ENCODE measurements at regions not wholly inside any gene's neighbourhood (a gene's known extent, or its start where the extent isn't known, plus 50 kb on each side); places are given as distances from the start of the nearest gene placed in this dataset.

DNA sequence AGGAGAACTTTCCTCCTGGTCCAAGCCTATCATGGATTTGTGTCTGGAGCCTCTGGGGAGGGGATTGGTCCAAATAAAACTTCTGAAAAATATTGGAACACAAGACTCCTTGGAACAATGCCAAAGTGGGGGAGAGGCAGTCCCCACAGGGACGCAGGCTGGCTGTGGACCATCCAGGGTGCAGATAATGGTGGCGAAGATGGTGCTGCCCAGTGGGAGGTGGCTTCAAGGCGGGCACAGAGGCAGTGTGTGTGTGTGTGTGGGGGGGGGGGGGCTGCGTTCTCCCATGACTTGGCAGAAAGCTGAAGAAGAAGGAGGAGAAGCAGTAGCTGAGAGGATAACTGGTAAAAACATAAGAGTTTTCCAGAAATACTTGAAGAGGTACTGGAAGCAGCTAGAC lies 186.4 kb downstream of the MELK start:
- Histone ChIP-seq H3K27me3 (ENCODE audit: control insufficient read depth in 3 of 3, insufficient read depth in 3 of 3, low read depth in 1 of 3, low read length in 3 of 3) (peaks cover 0 to 52% (median under 1%) of the 10 kb centered on the region in 3 experiments), H4K91ac (ENCODE audit: low read depth, low read length, poor library complexity) (no peak overlapping the region), H3K4ac (ENCODE audit: low read length) (no peak overlapping the region), H3K4me3 (ENCODE audit: low read length in 2 of 2) (no peak overlapping the region), H3K4me1 (ENCODE audit: control insufficient read depth in 2 of 2, insufficient read depth in 1 of 2, low read depth in 1 of 2, low read length in 2 of 2) (no peaks in the 10 kb centered on the region), H3K79me1 (ENCODE audit: low read depth, low read length) (peaks cover 2% of the 10 kb centered on the region), H2BK12ac (ENCODE audit: low read length) (no peak overlapping the region), H2BK15ac (ENCODE audit: low read length) (no peak overlapping the region), H2BK120ac (ENCODE audit: low read depth, low read length) (no peak overlapping the region), H3K23ac (ENCODE audit: low read depth, low read length, poor library complexity) (no peak overlapping the region), H2BK5ac (ENCODE audit: low read length) (no peak overlapping the region), H3K27ac (replicated peaks; ENCODE audit: low read length) (no peak overlapping the region), H3K14ac (ENCODE audit: low read length) (no peak overlapping the region), H3K9ac (ENCODE audit: low read depth, low read length, poor library complexity) (no peak overlapping the region), H3K9me3 (replicated peaks in 1 of 2; ENCODE audit: control insufficient read depth in 2 of 2, insufficient read depth in 1 of 2, low read depth in 1 of 2, low read length in 2 of 2) (peaks cover 0 to 4% of the 10 kb centered on the region in 2 donors), H4K8ac (ENCODE audit: low read depth, low read length) (no peak overlapping the region), H3K18ac (ENCODE audit: low read length) (no peak overlapping the region), H2AFZ (ENCODE audit: low read length) (no peak overlapping the region), H2AK5ac (ENCODE audit: low read depth, low read length) (no peak overlapping the region), H3K4me2 (ENCODE audit: insufficient read depth, low read length, poor library complexity, severe bottlenecking) (no peak overlapping the region), H3K36me3 (replicated peaks in 1 of 2; ENCODE audit: control insufficient read depth in 2 of 2, insufficient read depth in 2 of 2, low read length in 2 of 2) (no peaks in the 10 kb centered on the region)
- WGBS, 2 donors (ENCODE audit: extremely low coverage in 2 of 2, insufficient read length in 2 of 2, insufficient replicate concordance in 1 of 2): no CpG with 5 or more reads among the region's 4 CpGs
- no peak for DNase-seq (ENCODE audit: low spot score)

GRCh38 chr9:36759976-36760375 lies 187.3 kb downstream of the MELK start:
- no peak overlapping the region for H2BK12ac ChIP-seq (ENCODE audit: low read length)
- H3K4ac ChIP-seq (ENCODE audit: low read length): no peak overlapping the region
- no peak overlapping the region for H3K14ac ChIP-seq (ENCODE audit: low read length)
- H2BK5ac ChIP-seq (ENCODE audit: low read length): no peak overlapping the region
- no peak overlapping the region for H2AK5ac ChIP-seq (ENCODE audit: low read depth, low read length)
- peaks cover 0 to 9% of the 10 kb centered on the region in 2 donors for H3K9me3 ChIP-seq (replicated peaks in 1 of 2; ENCODE audit: control insufficient read depth in 2 of 2, insufficient read depth in 1 of 2, low read depth in 1 of 2, low read length in 2 of 2)
- no peak overlapping the region for H2AFZ ChIP-seq (ENCODE audit: low read length)
- no peak overlapping the region for H3K9ac ChIP-seq (ENCODE audit: low read depth, low read length, poor library complexity)
- no peak overlapping the region for H4K91ac ChIP-seq (ENCODE audit: low read depth, low read length, poor library complexity)
- no peak for DNase-seq (ENCODE audit: low spot score)
- no peak overlapping the region for H3K4me3 ChIP-seq (ENCODE audit: low read length in 2 of 2)
- H3K4me1 ChIP-seq (ENCODE audit: control insufficient read depth in 2 of 2, insufficient read depth in 1 of 2, low read depth in 1 of 2, low read length in 2 of 2): no peaks in the 10 kb centered on the region
- no peak overlapping the region for H3K23ac ChIP-seq (ENCODE audit: low read depth, low read length, poor library complexity)
- no peak overlapping the region for H3K27ac ChIP-seq (replicated peaks; ENCODE audit: low read length)
- H2BK120ac ChIP-seq (ENCODE audit: low read depth, low read length): no peak overlapping the region
- no peak overlapping the region for H3K18ac ChIP-seq (ENCODE audit: low read length)
- no peak overlapping the region for H4K8ac ChIP-seq (ENCODE audit: low read depth, low read length)
- peaks cover 0 to 1% of the 10 kb centered on the region in 2 donors for H3K36me3 ChIP-seq (replicated peaks in 1 of 2; ENCODE audit: control insufficient read depth in 2 of 2, insufficient read depth in 2 of 2, low read length in 2 of 2)
- peaks cover 5% of the 10 kb centered on the region for H3K79me1 ChIP-seq (ENCODE audit: low read depth, low read length)
- H3K27me3 ChIP-seq (ENCODE audit: control insufficient read depth in 3 of 3, insufficient read depth in 3 of 3, low read depth in 1 of 3, low read length in 3 of 3): peaks cover 0 to 44% (median 6%) of the 10 kb centered on the region in 3 experiments
- no peak overlapping the region for H2BK15ac ChIP-seq (ENCODE audit: low read length)
- WGBS, 2 donors (ENCODE audit: extremely low coverage in 2 of 2, insufficient read length in 2 of 2, insufficient replicate concordance in 1 of 2): no CpG with 5 or more reads among the region's 4 CpGs
- no peak overlapping the region for H3K4me2 ChIP-seq (ENCODE audit: insufficient read depth, low read length, poor library complexity, severe bottlenecking)

DNA sequence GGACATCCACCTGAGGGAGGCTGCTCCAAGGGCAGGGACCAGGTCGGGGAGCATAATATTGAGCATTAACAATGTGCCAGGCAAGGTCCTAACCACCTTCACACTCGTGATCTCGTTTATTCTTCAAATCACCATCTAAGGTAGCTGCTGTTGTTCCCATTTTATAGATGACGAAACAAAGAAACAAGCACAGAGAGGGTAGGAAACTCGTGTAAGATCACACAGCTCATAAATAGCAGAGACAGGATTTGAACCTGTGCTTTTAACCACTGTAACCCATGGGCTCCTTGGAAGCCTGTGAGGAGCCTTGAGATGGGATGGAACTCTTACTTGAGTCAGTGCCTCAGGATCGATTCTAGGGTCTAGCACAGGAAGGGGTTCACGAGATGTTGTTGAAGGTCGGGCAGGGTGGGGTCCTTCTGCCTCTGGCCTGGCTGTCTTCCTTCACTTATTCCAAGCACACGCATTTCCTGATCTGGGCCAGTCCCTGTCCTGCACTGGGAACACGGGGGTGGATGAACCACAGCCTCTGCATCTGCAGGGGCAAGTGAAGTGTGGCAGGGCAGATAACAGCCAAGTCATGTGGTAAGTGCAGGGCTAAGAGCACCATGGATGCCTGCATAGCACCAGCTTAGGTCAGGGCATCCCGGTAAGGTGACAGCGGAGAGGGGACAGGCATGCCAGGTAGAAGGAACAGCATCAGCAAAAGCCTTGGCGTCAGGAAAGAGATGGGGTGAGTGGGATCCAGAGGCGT lies 188.1 kb downstream of the MELK start:
- Histone ChIP-seq H3K18ac (ENCODE audit: low read length) (no peak overlapping the region), H4K91ac (ENCODE audit: low read depth, low read length, poor library complexity) (no peak overlapping the region), H2AFZ (ENCODE audit: low read length) (no peak overlapping the region), H2BK5ac (ENCODE audit: low read length) (no peak overlapping the region), H3K79me1 (ENCODE audit: low read depth, low read length) (peaks cover 5% of the 10 kb centered on the region), H4K8ac (ENCODE audit: low read depth, low read length) (no peak overlapping the region), H2AK5ac (ENCODE audit: low read depth, low read length) (no peak overlapping the region), H3K27me3 (ENCODE audit: control insufficient read depth in 3 of 3, insufficient read depth in 3 of 3, low read depth in 1 of 3, low read length in 3 of 3) (peaks cover 0 to 42% (median 6%) of the 10 kb centered on the region in 3 experiments), H3K4me1 (ENCODE audit: control insufficient read depth in 2 of 2, insufficient read depth in 1 of 2, low read depth in 1 of 2, low read length in 2 of 2) (peaks cover 0 to 4% of the 10 kb centered on the region in 2 donors), H2BK15ac (ENCODE audit: low read length) (no peak overlapping the region), H2BK12ac (ENCODE audit: low read length) (no peak overlapping the region), H3K4ac (ENCODE audit: low read length) (no peak overlapping the region), H3K4me3 (ENCODE audit: low read length in 2 of 2) (no peak overlapping the region), H3K27ac (replicated peaks; ENCODE audit: low read length) (no peak overlapping the region), H3K23ac (ENCODE audit: low read depth, low read length, poor library complexity) (no peak overlapping the region), H2BK120ac (ENCODE audit: low read depth, low read length) (no peak overlapping the region), H3K14ac (ENCODE audit: low read length) (no peak overlapping the region), H3K9me3 (replicated peaks in 1 of 2; ENCODE audit: control insufficient read depth in 2 of 2, insufficient read depth in 1 of 2, low read depth in 1 of 2, low read length in 2 of 2) (peaks cover 0 to 9% of the 10 kb centered on the region in 2 donors), H3K9ac (ENCODE audit: low read depth, low read length, poor library complexity) (no peak overlapping the region), H3K4me2 (ENCODE audit: insufficient read depth, low read length, poor library complexity, severe bottlenecking) (no peak overlapping the region), H3K36me3 (replicated peaks in 1 of 2; ENCODE audit: control insufficient read depth in 2 of 2, insufficient read depth in 2 of 2, low read length in 2 of 2) (peaks cover 0 to 1% of the 10 kb centered on the region in 2 donors)
- DNase-seq (ENCODE audit: low spot score): no peak
- no CpG with 5 or more reads among the region's 14 CpGs for WGBS, 2 donors (ENCODE audit: extremely low coverage in 2 of 2, insufficient read length in 2 of 2, insufficient replicate concordance in 1 of 2)

GRCh38 chr9:36762958-36763357 lies 190.3 kb downstream of the MELK start:
- Histone ChIP-seq H3K27me3 (ENCODE audit: control insufficient read depth in 3 of 3, insufficient read depth in 3 of 3, low read depth in 1 of 3, low read length in 3 of 3) (peaks cover 0 to 31% (median 6%) of the 10 kb centered on the region in 3 experiments), H4K8ac (ENCODE audit: low read depth, low read length) (no peak overlapping the region)

More at GRCh38 chr9:36762958-36763357, 190.3 kb downstream of the MELK start:
- H3K4me1 ChIP-seq (ENCODE audit: control insufficient read depth in 2 of 2, insufficient read depth in 1 of 2, low read depth in 1 of 2, low read length in 2 of 2): peaks cover 0 to 4% of the 10 kb centered on the region in 2 donors
- no peak overlapping the region for H3K9ac ChIP-seq (ENCODE audit: low read depth, low read length, poor library complexity)
- no peak overlapping the region for H3K23ac ChIP-seq (ENCODE audit: low read depth, low read length, poor library complexity)
- H2BK120ac ChIP-seq (ENCODE audit: low read depth, low read length): no peak overlapping the region
- H2BK12ac ChIP-seq (ENCODE audit: low read length): no peak overlapping the region
- no peak overlapping the region for H3K14ac ChIP-seq (ENCODE audit: low read length)
- H2BK5ac ChIP-seq (ENCODE audit: low read length): no peak overlapping the region
- H4K91ac ChIP-seq (ENCODE audit: low read depth, low read length, poor library complexity): no peak overlapping the region
- DNase-seq (ENCODE audit: low spot score): no peak
- peaks cover 0 to 9% of the 10 kb centered on the region in 2 donors for H3K9me3 ChIP-seq (replicated peaks in 1 of 2; ENCODE audit: control insufficient read depth in 2 of 2, insufficient read depth in 1 of 2, low read depth in 1 of 2, low read length in 2 of 2)
- no peak overlapping the region for H3K4ac ChIP-seq (ENCODE audit: low read length)
- H2BK15ac ChIP-seq (ENCODE audit: low read length): no peak overlapping the region
- H2AFZ ChIP-seq (ENCODE audit: low read length): no peak overlapping the region
- no peak overlapping the region for H3K27ac ChIP-seq (replicated peaks; ENCODE audit: low read length)
- WGBS, 2 donors (ENCODE audit: extremely low coverage in 2 of 2, insufficient read length in 2 of 2, insufficient replicate concordance in 1 of 2): no CpG with 5 or more reads among the region's 10 CpGs
- H3K4me2 ChIP-seq (ENCODE audit: insufficient read depth, low read length, poor library complexity, severe bottlenecking): no peak overlapping the region
- H3K4me3 ChIP-seq (ENCODE audit: low read length in 2 of 2): no peak overlapping the region
- peaks cover 0 to 1% of the 10 kb centered on the region in 2 donors for H3K36me3 ChIP-seq (replicated peaks in 1 of 2; ENCODE audit: control insufficient read depth in 2 of 2, insufficient read depth in 2 of 2, low read length in 2 of 2)
- peaks cover 5% of the 10 kb centered on the region for H3K79me1 ChIP-seq (ENCODE audit: low read depth, low read length)
- H2AK5ac ChIP-seq (ENCODE audit: low read depth, low read length): no peak overlapping the region
- peak overlapping the region; percentile 20 for H3K18ac ChIP-seq (ENCODE audit: low read length)
